ENCODE measurements at regions not wholly inside any gene's neighbourhood (a gene's known extent, or its start where the extent isn't known, plus 50 kb on each side); places are given as distances from the start of the nearest gene placed in this dataset.

- DNase-seq (ENCODE audit: low spot score), result no peak
Measured at GRCh38 chr3:31349001-31349748, 183.6 kb upstream of the STT3B start.

GRCh38 chr3:31350307-31350706 is 182.4 kb upstream of the STT3B start:
- DNase-seq (ENCODE audit: low spot score), result no peak

- DNase-seq (ENCODE audit: low spot score), result no peak
Measured at GRCh38 chr3:31352331-31352730, 180.4 kb upstream of the STT3B start.

GRCh38 chr3:31353166-31353565 is 179.6 kb upstream of the STT3B start:
- no peak for DNase-seq (ENCODE audit: low spot score)

- no peak for DNase-seq (ENCODE audit: low spot score)
Measured at GRCh38 chr3:31354373-31354772, 178.4 kb upstream of the STT3B start.

- DNase-seq (ENCODE audit: low spot score), result no peak
Measured at GRCh38 chr3:31355807-31356206, 176.9 kb upstream of the STT3B start.

GRCh38 chr3:31356941-31357340 is 175.8 kb upstream of the STT3B start:
- no peak for DNase-seq (ENCODE audit: low spot score)

- DNase-seq (ENCODE audit: low spot score), result no peak
Measured at GRCh38 chr3:31357451-31357850, 175.3 kb upstream of the STT3B start.

GRCh38 chr3:31358473-31359070 is 174.2 kb upstream of the STT3B start:
- no peak for DNase-seq (ENCODE audit: low spot score)

GRCh38 chr3:31361371-31362273 is 171.1 kb upstream of the STT3B start:
- DNase-seq (ENCODE audit: low spot score), result no peak

- no peak for DNase-seq (ENCODE audit: low spot score)
Measured at GRCh38 chr3:31364188-31364587, 168.5 kb upstream of the STT3B start.

- DNase-seq (ENCODE audit: low spot score), result no peak
Measured at GRCh38 chr3:31364711-31365110, 168.0 kb upstream of the STT3B start.

- DNase-seq (ENCODE audit: low spot score), result no peak
Measured at GRCh38 chr3:31367518-31367917, 165.2 kb upstream of the STT3B start.

GRCh38 chr3:31369637-31370379 is 162.9 kb upstream of the STT3B start:
- DNase-seq (ENCODE audit: low spot score), result no peak

GRCh38 chr3:31370380-31370666 is 162.4 kb upstream of the STT3B start:
- DNase-seq (ENCODE audit: low spot score), result no peak

GRCh38 chr3:31370681-31371080 is 162.0 kb upstream of the STT3B start:
- no peak for DNase-seq (ENCODE audit: low spot score)

- DNase-seq (ENCODE audit: low spot score), result no peak
Measured at GRCh38 chr3:31371484-31372177, 161.1 kb upstream of the STT3B start.

- DNase-seq (ENCODE audit: low spot score), result no peak
Measured at GRCh38 chr3:31373681-31374080, 159.0 kb upstream of the STT3B start.

- no peak for DNase-seq (ENCODE audit: low spot score)
Measured at GRCh38 chr3:31377045-31377642, 155.6 kb upstream of the STT3B start.

GRCh38 chr3:31378231-31378630 is 154.5 kb upstream of the STT3B start:
- DNase-seq (ENCODE audit: low spot score), result no peak

- no peak for DNase-seq (ENCODE audit: low spot score)
Measured at GRCh38 chr3:31379598-31379997, 153.1 kb upstream of the STT3B start.

All from left forelimb (tissue), 1 donor.